ENCODE measurements at regions not wholly inside any gene's neighbourhood (a gene's known extent, or its start where the extent isn't known, plus 50 kb on each side); places are given as distances from the start of the nearest gene placed in this dataset.

- H3K9me3 ChIP-seq (ENCODE audit: low read length): no peaks in the 10 kb centered on the region
- no peak overlapping the region for H3K4me3 ChIP-seq (replicated peaks in 1 of 3; ENCODE audit: insufficient read depth in 1 of 3, low read depth in 2 of 3, low read length in 3 of 3)
- no TSS peak for BruUV-seq (replicated peaks)
- no peak for DNase-seq (ENCODE audit: low spot score)
- no peaks in the 10 kb centered on the region for H3K79me2 ChIP-seq (ENCODE audit: insufficient read depth, low read length)
- no peak for FAIRE-seq
- H3K4me2 ChIP-seq (ENCODE audit: low read depth, low read length): no peak overlapping the region
- ChIA-PET POLR2A (no interaction called here), CTCF (ENCODE audit: low intra/inter-chr PET ratio, low total read pairs) (no interaction called here)
- no peaks in the 10 kb centered on the region for H4K20me1 ChIP-seq (ENCODE audit: insufficient read depth, low read length)
- no peaks in the 10 kb centered on the region; a peak in 1 of 5 replicates for H3K27me3 ChIP-seq (ENCODE audit: control insufficient read depth in 1 of 2, insufficient read depth in 2 of 2, low read length in 2 of 2)
- H3K27ac ChIP-seq (ENCODE audit: extremely low read length, insufficient read depth, low read length): no peak overlapping the region
- WGBS (ENCODE audit: low lambda C conversion rate): 0% methylated on average over 3 of the region's 3 CpGs
- ATAC-seq: no peak
- TF ChIP-seq TERF1 (CRISPR knock-in tag; IDR thresholded peaks at IDR 0.05) (no peak), GLMP (CRISPR knock-in tag; IDR thresholded peaks at IDR 0.05; ENCODE audit: borderline replicate concordance) (no peak), E2F2 (CRISPR knock-in tag; IDR thresholded peaks at IDR 0.05; ENCODE audit: borderline replicate concordance) (no peak), DMTF1 (CRISPR knock-in tag; IDR thresholded peaks at IDR 0.05) (no peak), TOPORS (CRISPR knock-in tag; IDR thresholded peaks at IDR 0.05) (no peak), SRY (CRISPR knock-in tag; IDR thresholded peaks at IDR 0.05) (no peak)
- in situ Hi-C loops (cut with HindIII; ENCODE audit: extremely low pct_ligation_motif_present, low pct_unique_long_range_greater_than_20kb): no loop called here
- intact Hi-C loops (cut with micrococcal nuclease; ENCODE audit: unreplicated experiment): no loop called here
- H2AFZ ChIP-seq (ENCODE audit: low read length): no peak overlapping the region
- no peaks in the 10 kb centered on the region for H3K36me3 ChIP-seq (replicated peaks in 1 of 2; ENCODE audit: control insufficient read depth in 1 of 2, insufficient read depth in 2 of 2, low read length in 2 of 2)
- H3K9ac ChIP-seq (ENCODE audit: insufficient read depth, low read depth, low read length): no peak overlapping the region
- H3K4me1 ChIP-seq (ENCODE audit: insufficient read depth, low read length): no peaks in the 10 kb centered on the region
Measured at GRCh38 chr13:74597526-74597925, 463.3 kb upstream of the KLF12 start.
